Keratinocyte (primary cell): ENCODE measurements at regions not wholly inside any gene's neighbourhood (a gene's known extent, or its start where the extent isn't known, plus 50 kb on each side); places are given as distances from the start of the nearest gene placed in this dataset.

Experiments
- EZH2 ChIP-seq: IDR thresholded peaks from one replicate; pipeline ENCODE4 v1.6.1; 2012; ENCODE audit warnings: inconsistent platforms, mild to moderate bottlenecking, low read length, moderate library complexity
- TF ChIP-seq, protein P1 (sequence below), 3 experiments: IDR thresholded peaks in 1 of 3; conservative IDR thresholded peaks in 1 of 3; optimal IDR thresholded peaks in 1 of 3; 2 replicates in 2 of 3; 3 replicates in 1 of 3; pipeline versions ENCODE3 to v1.5.1; 2011; ENCODE audit warnings: low read length in 3 of 3, mild to moderate bottlenecking in 3 of 3, moderate library complexity in 2 of 3, control low read depth in 1 of 3, inconsistent platforms in 1 of 3; ENCODE audit not compliant: insufficient read depth in 2 of 3; ENCODE audit errors: extremely low read depth in 1 of 3

DNA sequence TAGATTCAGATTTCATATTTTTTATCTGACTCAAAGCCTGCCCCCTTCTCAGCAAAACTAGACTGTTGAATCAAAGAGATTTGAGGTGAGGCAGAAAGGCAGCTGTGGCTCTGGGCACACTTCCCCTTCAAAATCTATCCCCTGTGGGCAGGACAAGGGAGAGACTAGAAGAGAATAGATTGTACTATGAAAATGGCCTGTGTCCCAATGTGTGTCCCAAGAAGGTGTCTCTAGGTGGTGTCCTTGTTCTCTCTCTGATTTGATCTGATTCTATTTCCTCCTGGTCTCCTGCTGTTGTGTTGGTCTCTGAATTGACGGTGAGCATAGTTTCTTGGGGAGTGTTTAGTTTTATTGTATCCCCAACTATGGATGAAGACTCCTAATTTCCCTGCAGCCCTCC lies 565.8 kb upstream of the ATP2B1 start:
- TF ChIP-seq, protein P1, sequence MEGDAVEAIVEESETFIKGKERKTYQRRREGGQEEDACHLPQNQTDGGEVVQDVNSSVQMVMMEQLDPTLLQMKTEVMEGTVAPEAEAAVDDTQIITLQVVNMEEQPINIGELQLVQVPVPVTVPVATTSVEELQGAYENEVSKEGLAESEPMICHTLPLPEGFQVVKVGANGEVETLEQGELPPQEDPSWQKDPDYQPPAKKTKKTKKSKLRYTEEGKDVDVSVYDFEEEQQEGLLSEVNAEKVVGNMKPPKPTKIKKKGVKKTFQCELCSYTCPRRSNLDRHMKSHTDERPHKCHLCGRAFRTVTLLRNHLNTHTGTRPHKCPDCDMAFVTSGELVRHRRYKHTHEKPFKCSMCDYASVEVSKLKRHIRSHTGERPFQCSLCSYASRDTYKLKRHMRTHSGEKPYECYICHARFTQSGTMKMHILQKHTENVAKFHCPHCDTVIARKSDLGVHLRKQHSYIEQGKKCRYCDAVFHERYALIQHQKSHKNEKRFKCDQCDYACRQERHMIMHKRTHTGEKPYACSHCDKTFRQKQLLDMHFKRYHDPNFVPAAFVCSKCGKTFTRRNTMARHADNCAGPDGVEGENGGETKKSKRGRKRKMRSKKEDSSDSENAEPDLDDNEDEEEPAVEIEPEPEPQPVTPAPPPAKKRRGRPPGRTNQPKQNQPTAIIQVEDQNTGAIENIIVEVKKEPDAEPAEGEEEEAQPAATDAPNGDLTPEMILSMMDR (optimal IDR thresholded peaks at IDR 0.05 in 1 of 3, IDR thresholded peaks at IDR 0.05 in 1 of 3, conservative IDR thresholded peaks at IDR 0.05 in 1 of 3; ENCODE audit: extremely low read depth in 1 of 3, insufficient read depth in 2 of 3, low read length in 3 of 3): peak in 1 of 3 experiments; percentile 24
- no peak for TF ChIP-seq EZH2
